ENCODE measurements at regions not wholly inside any gene's neighbourhood (a gene's known extent, or its start where the extent isn't known, plus 50 kb on each side); places are given as distances from the start of the nearest gene placed in this dataset.

DNA sequence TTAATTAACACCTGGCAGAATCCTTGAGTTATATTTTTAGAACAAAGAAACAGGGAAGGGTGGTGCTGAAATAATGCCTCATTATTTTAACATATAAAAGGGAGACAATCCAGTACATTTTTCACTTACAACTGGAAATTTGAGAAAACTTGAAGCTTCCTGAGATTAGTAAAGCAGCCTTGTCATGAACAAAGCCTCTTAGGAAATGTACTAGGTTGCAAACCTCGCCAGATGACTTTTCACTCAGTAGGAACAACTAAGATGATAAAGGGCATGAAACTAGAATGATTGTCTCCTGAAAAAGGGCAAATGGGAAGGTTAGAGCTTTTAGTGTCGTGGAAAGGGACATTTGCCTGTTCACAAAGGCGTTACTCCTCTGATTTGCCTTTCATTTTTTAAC, 289.6 kb downstream of the ETS1 start:
- no peak for TF ChIP-seq ZFP3 (CRISPR knock-in tag; IDR thresholded peaks at IDR 0.05)
- TF ChIP-seq, protein P1, sequence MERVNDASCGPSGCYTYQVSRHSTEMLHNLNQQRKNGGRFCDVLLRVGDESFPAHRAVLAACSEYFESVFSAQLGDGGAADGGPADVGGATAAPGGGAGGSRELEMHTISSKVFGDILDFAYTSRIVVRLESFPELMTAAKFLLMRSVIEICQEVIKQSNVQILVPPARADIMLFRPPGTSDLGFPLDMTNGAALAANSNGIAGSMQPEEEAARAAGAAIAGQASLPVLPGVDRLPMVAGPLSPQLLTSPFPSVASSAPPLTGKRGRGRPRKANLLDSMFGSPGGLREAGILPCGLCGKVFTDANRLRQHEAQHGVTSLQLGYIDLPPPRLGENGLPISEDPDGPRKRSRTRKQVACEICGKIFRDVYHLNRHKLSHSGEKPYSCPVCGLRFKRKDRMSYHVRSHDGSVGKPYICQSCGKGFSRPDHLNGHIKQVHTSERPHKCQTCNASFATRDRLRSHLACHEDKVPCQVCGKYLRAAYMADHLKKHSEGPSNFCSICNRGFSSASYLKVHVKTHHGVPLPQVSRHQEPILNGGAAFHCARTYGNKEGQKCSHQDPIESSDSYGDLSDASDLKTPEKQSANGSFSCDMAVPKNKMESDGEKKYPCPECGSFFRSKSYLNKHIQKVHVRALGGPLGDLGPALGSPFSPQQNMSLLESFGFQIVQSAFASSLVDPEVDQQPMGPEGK (CRISPR knock-in tag; IDR thresholded peaks at IDR 0.05; ENCODE audit: borderline replicate concordance): no peak
- no peak for TF ChIP-seq ESRRG (CRISPR knock-in tag; IDR thresholded peaks at IDR 0.05)
- TF ChIP-seq ZNF70 (CRISPR knock-in tag; IDR thresholded peaks at IDR 0.05): no peak
- no peak for TF ChIP-seq TOX (CRISPR knock-in tag; IDR thresholded peaks at IDR 0.05; ENCODE audit: borderline replicate concordance)
- TF ChIP-seq ISL1 (CRISPR knock-in tag; IDR thresholded peaks at IDR 0.05): no peak
- no peak for TF ChIP-seq ZNF565 (CRISPR knock-in tag; conservative IDR thresholded peaks at IDR 0.05; ENCODE audit: low read depth)
- TF ChIP-seq ARNTL (CRISPR knock-in tag; IDR thresholded peaks at IDR 0.05; ENCODE audit: borderline replicate concordance, low read depth): no peak
- TF ChIP-seq BACH2 (CRISPR knock-in tag; IDR thresholded peaks at IDR 0.05; ENCODE audit: borderline replicate concordance): no peak
